WTC11 (cell line): ENCODE measurements at regions not wholly inside any gene's neighbourhood (a gene's known extent, or its start where the extent isn't known, plus 50 kb on each side); places are given as distances from the start of the nearest gene placed in this dataset.

Experiments
- ATAC-seq: fragments of 200-7000 bp; cut with Tn5 transposase; 2 replicates; pipeline ENCODE4 v1.10.0; 2021; ENCODE audit warnings: mild to moderate bottlenecking, moderate library complexity
- CTCF ChIA-PET: fragments of 300-600 bp; sonication (Branson Sonifier 250); formaldehyde crosslinking; loops from one replicate; lab custom pipeline; 2021; ENCODE audit warnings: antibody characterized with exemption; lab: Charles Lee
- POLR2A ChIA-PET: fragments of 350-600 bp; sonication (Branson Sonifier 250); formaldehyde crosslinking; loops from one replicate; lab custom pipeline; 2021; ENCODE audit warnings: antibody characterized with exemption; lab: Charles Lee
- DNase-seq: peaks from one replicate; pipeline ENCODE4 v3.0.0; 2021; ENCODE audit warnings: low spot score
- H3K27ac Mint-ChIP-seq: 2 replicates; pipeline ENCODE4 v1.8.0; 2021; ENCODE audit warnings: mixed read lengths
- H3K27me3 Mint-ChIP-seq: 2 replicates; pipeline ENCODE4 v1.8.0; 2021; ENCODE audit warnings: low read depth, mild to moderate bottlenecking, moderate library complexity, mixed read lengths
- H3K36me3 Mint-ChIP-seq: 2 replicates; pipeline ENCODE4 v1.8.0; 2021; ENCODE audit warnings: mixed read lengths
- H3K4me1 Mint-ChIP-seq: 2 replicates; pipeline ENCODE4 v1.8.0; 2022; ENCODE audit warnings: mixed read lengths
- H3K4me3 Mint-ChIP-seq: 2 replicates; pipeline ENCODE4 v1.8.0; 2021; ENCODE audit warnings: mild to moderate bottlenecking, moderate library complexity, mixed read lengths
- H3K9me3 Mint-ChIP-seq: 2 replicates; pipeline ENCODE4 v1.8.0; 2021; ENCODE audit warnings: mixed read lengths
- CREM ChIP-seq: sonication (generic); formaldehyde crosslinking; IDR thresholded peaks from 2 replicates; pipeline ENCODE4 v1.8.1; 2022; ENCODE audit warnings: mild to moderate bottlenecking, missing genetic modification reagents, moderate library complexity
- ETV6 ChIP-seq: sonication (generic); formaldehyde crosslinking; IDR thresholded peaks from 2 replicates; pipeline ENCODE4 v1.8.1; 2022; ENCODE audit warnings: mild to moderate bottlenecking, missing genetic modification reagents
- FOXK1 ChIP-seq: sonication (generic); formaldehyde crosslinking; IDR thresholded peaks from 2 replicates; pipeline ENCODE4 v1.8.0; 2022; ENCODE audit warnings: mild to moderate bottlenecking, moderate library complexity, missing genetic modification reagents
- HMGA2 ChIP-seq: fragments of 250-450 bp; sonication (Bioruptor Pico); IDR thresholded peaks from 2 replicates; pipeline ENCODE4 v1.4.0; 2021; ENCODE audit warnings: mild to moderate bottlenecking, moderate library complexity
- JAZF1 ChIP-seq: fragments of 250-450 bp; sonication (Bioruptor Pico); IDR thresholded peaks from 2 replicates; pipeline ENCODE4 v1.9.0; 2021; ENCODE audit warnings: moderate library complexity, mild to moderate bottlenecking, inconsistent platforms
- JUN ChIP-seq: sonication (generic); formaldehyde crosslinking; IDR thresholded peaks from 2 replicates; pipeline ENCODE4 v1.8.0; 2023; ENCODE audit warnings: mild to moderate bottlenecking, missing genetic modification reagents
- MXD4 ChIP-seq: fragments of 250-450 bp; sonication (Bioruptor Pico); IDR thresholded peaks from 2 replicates; pipeline ENCODE4 v1.8.0; 2021; ENCODE audit warnings: mild to moderate bottlenecking, moderate library complexity, borderline replicate concordance
- NR1H2 ChIP-seq: sonication (generic); formaldehyde crosslinking; IDR thresholded peaks from 2 replicates; pipeline ENCODE4 v1.9.0; 2021; ENCODE audit warnings: mild to moderate bottlenecking, moderate library complexity, missing genetic modification reagents
- SP1 ChIP-seq: sonication (generic); formaldehyde crosslinking; conservative IDR thresholded peaks from 2 replicates; pipeline ENCODE4 v1.8.1; 2022; ENCODE audit warnings: missing genetic modification reagents
- TEAD4 ChIP-seq: sonication (generic); formaldehyde crosslinking; IDR thresholded peaks from 2 replicates; pipeline ENCODE4 v1.8.0; 2022; ENCODE audit warnings: mild to moderate bottlenecking, missing genetic modification reagents
- ZNF138 ChIP-seq: sonication (generic); formaldehyde crosslinking; conservative IDR thresholded peaks from 2 replicates; pipeline ENCODE4 v1.8.1; 2022; ENCODE audit warnings: mild to moderate bottlenecking, moderate library complexity, missing genetic modification reagents
- ZNF423 ChIP-seq: fragments of 250-450 bp; sonication (Bioruptor Pico); IDR thresholded peaks from 2 replicates; pipeline ENCODE4 v2.1.2; 2022; ENCODE audit warnings: mild to moderate bottlenecking, moderate library complexity
- TF ChIP-seq, protein P1 (sequence below): sonication (generic); formaldehyde crosslinking; IDR thresholded peaks from 2 replicates; pipeline ENCODE4 v1.8.1; 2022; ENCODE audit warnings: mild to moderate bottlenecking, missing genetic modification reagents, moderate library complexity, borderline replicate concordance
- TF ChIP-seq, protein P2 (sequence below): fragments of 250-450 bp; sonication (Bioruptor Pico); IDR thresholded peaks from 2 replicates; pipeline ENCODE4 v1.9.0; 2021; ENCODE audit warnings: mild to moderate bottlenecking, borderline replicate concordance
- TF ChIP-seq, protein P3 (sequence below): sonication (generic); formaldehyde crosslinking; IDR thresholded peaks from 2 replicates; pipeline ENCODE4 v1.8.1; 2022; ENCODE audit warnings: low read depth, missing genetic modification reagents, borderline replicate concordance

DNA sequence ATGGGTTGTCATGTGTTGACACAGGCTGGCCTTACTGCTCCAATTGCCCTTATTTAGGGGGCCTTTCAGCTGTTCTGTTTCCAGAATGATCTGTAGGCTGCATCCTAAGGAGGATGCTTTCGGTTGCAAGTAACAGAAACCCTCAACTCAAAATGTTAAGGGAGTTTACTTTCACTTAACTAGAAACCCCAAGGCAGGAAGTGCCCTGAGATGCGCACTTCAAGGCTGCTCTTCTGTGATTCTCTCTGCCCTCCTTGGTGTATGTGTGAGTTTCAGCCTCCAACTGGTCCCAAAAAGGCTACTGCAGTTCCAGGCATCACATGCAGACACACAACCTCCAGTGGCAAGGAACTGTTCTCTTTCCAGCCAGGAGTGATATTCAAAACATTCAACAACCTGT is 97.3 kb upstream of the ATP6AP2 start:
- peaks cover 22% of the 10 kb centered on the region for H3K4me1 Mint-ChIP-seq
- no peak for TF ChIP-seq FOXK1 (CRISPR knock-in tag)
- TF ChIP-seq JAZF1 (CRISPR knock-in tag), result no peak
- TF ChIP-seq MXD4 (CRISPR knock-in tag), result no peak
- TF ChIP-seq SP1 (CRISPR knock-in tag), result no peak
- no peak for TF ChIP-seq ZNF138
- CTCF ChIA-PET, result no interaction called here
- POLR2A ChIA-PET, result no interaction called here
- peaks cover 6% of the 10 kb centered on the region for H3K36me3 Mint-ChIP-seq
- no peak for ATAC-seq
- H3K27me3 Mint-ChIP-seq, result no peaks in the 10 kb centered on the region
- H3K4me3 Mint-ChIP-seq, result no peak overlapping the region
- no peak overlapping the region for H3K27ac Mint-ChIP-seq
- DNase-seq, result no peak
- H3K9me3 Mint-ChIP-seq, result peaks cover 13% of the 10 kb centered on the region; the same call in 1 of the 2 replicates

DNA sequence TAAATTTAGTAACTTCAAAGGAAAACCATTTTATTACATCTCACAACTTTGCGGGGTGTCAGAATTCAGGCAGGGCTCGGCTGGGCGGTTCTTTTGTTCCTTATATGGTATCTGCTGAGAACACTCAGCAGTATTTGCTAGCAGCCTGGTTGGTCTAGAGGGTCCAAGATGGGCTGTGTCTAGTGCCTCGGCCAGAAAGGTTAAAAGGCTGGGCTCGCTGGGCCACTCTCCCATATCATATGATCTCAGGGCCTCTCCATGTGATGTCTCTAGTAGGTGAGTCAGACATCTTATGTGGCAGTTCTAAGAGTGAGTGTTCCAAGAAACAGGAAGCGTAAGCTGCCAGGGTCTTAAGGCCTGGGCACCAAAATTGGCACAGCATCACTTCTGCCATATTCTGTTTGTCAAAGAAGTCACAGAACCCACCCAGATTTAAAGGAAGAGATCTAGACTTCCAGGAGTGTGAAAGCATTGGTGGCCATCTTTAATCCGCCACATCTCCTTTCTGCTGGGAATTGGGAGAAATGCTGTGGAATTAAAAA is 100.9 kb upstream of the ATP6AP2 start:
- ATAC-seq, result no peak
- H3K27ac Mint-ChIP-seq, result no peak overlapping the region
- no peak overlapping the region for H3K4me3 Mint-ChIP-seq
- peaks cover 41% of the 10 kb centered on the region for H3K4me1 Mint-ChIP-seq
- no peak for TF ChIP-seq ETV6 (CRISPR knock-in tag)
- TF ChIP-seq CREM (CRISPR knock-in tag), result no peak
- TF ChIP-seq, protein P1, sequence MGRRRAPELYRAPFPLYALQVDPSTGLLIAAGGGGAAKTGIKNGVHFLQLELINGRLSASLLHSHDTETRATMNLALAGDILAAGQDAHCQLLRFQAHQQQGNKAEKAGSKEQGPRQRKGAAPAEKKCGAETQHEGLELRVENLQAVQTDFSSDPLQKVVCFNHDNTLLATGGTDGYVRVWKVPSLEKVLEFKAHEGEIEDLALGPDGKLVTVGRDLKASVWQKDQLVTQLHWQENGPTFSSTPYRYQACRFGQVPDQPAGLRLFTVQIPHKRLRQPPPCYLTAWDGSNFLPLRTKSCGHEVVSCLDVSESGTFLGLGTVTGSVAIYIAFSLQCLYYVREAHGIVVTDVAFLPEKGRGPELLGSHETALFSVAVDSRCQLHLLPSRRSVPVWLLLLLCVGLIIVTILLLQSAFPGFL (CRISPR knock-in tag), result no peak
- TF ChIP-seq, protein P2, sequence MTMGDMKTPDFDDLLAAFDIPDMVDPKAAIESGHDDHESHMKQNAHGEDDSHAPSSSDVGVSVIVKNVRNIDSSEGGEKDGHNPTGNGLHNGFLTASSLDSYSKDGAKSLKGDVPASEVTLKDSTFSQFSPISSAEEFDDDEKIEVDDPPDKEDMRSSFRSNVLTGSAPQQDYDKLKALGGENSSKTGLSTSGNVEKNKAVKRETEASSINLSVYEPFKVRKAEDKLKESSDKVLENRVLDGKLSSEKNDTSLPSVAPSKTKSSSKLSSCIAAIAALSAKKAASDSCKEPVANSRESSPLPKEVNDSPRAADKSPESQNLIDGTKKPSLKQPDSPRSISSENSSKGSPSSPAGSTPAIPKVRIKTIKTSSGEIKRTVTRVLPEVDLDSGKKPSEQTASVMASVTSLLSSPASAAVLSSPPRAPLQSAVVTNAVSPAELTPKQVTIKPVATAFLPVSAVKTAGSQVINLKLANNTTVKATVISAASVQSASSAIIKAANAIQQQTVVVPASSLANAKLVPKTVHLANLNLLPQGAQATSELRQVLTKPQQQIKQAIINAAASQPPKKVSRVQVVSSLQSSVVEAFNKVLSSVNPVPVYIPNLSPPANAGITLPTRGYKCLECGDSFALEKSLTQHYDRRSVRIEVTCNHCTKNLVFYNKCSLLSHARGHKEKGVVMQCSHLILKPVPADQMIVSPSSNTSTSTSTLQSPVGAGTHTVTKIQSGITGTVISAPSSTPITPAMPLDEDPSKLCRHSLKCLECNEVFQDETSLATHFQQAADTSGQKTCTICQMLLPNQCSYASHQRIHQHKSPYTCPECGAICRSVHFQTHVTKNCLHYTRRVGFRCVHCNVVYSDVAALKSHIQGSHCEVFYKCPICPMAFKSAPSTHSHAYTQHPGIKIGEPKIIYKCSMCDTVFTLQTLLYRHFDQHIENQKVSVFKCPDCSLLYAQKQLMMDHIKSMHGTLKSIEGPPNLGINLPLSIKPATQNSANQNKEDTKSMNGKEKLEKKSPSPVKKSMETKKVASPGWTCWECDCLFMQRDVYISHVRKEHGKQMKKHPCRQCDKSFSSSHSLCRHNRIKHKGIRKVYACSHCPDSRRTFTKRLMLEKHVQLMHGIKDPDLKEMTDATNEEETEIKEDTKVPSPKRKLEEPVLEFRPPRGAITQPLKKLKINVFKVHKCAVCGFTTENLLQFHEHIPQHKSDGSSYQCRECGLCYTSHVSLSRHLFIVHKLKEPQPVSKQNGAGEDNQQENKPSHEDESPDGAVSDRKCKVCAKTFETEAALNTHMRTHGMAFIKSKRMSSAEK (CRISPR knock-in tag), result no peak
- H3K9me3 Mint-ChIP-seq, result peaks cover 6% of the 10 kb centered on the region; the same call in 1 of the 2 replicates
- H3K36me3 Mint-ChIP-seq, result peaks cover 6% of the 10 kb centered on the region
- DNase-seq, result no peak
- H3K27me3 Mint-ChIP-seq, result no peaks in the 10 kb centered on the region
- POLR2A ChIA-PET, result no interaction called here
- CTCF ChIA-PET, result no interaction called here

DNA sequence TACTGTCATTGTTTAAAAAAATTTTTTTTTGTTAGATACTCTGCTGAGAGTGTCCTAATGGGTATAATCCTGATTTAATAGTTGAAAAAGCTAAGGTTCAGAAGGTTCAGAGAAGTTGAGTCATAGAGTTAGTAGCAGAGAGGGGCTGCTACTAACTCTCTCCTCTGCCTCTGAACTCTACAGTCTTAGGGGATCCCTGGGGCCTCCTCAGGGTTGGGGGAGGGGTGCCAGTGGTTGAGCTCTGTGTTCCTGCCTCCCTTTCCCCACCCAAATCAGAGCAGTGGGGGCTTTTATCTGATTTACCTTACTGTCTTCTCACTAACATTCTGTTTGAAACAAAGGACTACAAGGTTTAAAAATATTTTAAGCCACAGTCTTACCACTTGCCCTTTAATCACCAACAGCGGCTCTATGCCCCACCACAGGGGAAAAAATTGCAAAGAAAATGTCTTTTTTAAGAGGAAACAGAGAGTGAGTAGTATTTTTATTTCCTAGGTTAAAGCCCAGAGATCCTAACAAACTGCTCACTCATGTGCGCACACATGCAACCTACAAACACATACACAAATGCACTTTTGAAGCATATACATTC is 102.2 kb upstream of the ATP6AP2 start:
- H3K27me3 Mint-ChIP-seq, result no peaks in the 10 kb centered on the region

More for the DNA sequence above, 102.2 kb upstream of the ATP6AP2 start:
- no peak for TF ChIP-seq JUN
- TF ChIP-seq, protein P3, sequence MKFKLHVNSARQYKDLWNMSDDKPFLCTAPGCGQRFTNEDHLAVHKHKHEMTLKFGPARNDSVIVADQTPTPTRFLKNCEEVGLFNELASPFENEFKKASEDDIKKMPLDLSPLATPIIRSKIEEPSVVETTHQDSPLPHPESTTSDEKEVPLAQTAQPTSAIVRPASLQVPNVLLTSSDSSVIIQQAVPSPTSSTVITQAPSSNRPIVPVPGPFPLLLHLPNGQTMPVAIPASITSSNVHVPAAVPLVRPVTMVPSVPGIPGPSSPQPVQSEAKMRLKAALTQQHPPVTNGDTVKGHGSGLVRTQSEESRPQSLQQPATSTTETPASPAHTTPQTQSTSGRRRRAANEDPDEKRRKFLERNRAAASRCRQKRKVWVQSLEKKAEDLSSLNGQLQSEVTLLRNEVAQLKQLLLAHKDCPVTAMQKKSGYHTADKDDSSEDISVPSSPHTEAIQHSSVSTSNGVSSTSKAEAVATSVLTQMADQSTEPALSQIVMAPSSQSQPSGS, result no peak
- no peak for TF ChIP-seq HMGA2 (CRISPR knock-in tag)
- no peak for TF ChIP-seq TEAD4 (CRISPR knock-in tag)
- no peak for TF ChIP-seq ZNF423 (CRISPR knock-in tag)
- no peak for TF ChIP-seq CREM (CRISPR knock-in tag)
- no peak for TF ChIP-seq NR1H2 (CRISPR knock-in tag)
- DNase-seq (no peak), ATAC-seq (no peak)
- Mint-ChIP-seq H3K4me3 (no peak overlapping the region), H3K27ac (no peak overlapping the region), H3K4me1 (peaks cover 41% of the 10 kb centered on the region), H3K36me3 (peaks cover 6% of the 10 kb centered on the region), H3K9me3 (peaks cover 6% of the 10 kb centered on the region; the same call in 1 of the 2 replicates)
- CTCF ChIA-PET, result interaction anchor here (1.0 kb wide), 1 partner anchor 164 kb away, joined by 3 read pairs; no protein-coding TSS in a partner anchor
- POLR2A ChIA-PET, result interaction anchor here (0.5 kb wide), 1 partner anchor 863 kb away, joined by 5 read pairs; no protein-coding TSS in a partner anchor
